DMS 273 (cell line): ENCODE measurements at regions not wholly inside any gene's neighbourhood (a gene's known extent, or its start where the extent isn't known, plus 50 kb on each side); places are given as distances from the start of the nearest gene placed in this dataset.

Experiments used
- DNase-seq: peaks from one replicate; lab custom pipeline; 2025; ENCODE audit not compliant: unreplicated experiment; lab: John Stamatoyannopoulos, UW

GRCh38 chr18:24818441-24818840 is 358.0 kb downstream of the HRH4 start:
- peak; percentile 92 for DNase-seq

- DNase-seq: no peak
Observed at GRCh38 chr18:24819141-24819890, 358.9 kb downstream of the HRH4 start.

GRCh38 chr18:24825397-24825796 is 365.0 kb downstream of the HRH4 start:
- DNase-seq: no peak

DNA sequence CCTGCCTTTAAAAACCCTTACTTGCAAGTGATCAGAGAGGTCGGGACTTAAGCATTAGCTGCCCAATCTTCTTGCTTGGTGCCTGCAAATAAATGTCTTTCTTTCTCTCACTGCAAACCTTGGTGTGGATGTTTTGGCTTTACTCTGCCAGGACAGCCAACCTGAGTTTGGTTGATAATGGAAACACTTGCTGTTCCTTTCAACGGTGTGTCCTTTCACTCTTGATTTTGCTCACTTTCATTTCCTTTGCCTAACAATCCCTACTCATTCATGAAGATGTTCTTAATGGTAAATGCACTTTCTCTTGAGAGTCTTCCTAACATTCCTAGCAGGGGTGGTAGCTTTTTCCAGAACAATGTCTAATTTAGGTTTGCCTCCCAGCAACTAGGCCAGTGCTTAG is 366.2 kb downstream of the HRH4 start:
- DNase-seq: no peak

GRCh38 chr18:24827501-24827900 is 367.1 kb downstream of the HRH4 start:
- DNase-seq: no peak

DNA sequence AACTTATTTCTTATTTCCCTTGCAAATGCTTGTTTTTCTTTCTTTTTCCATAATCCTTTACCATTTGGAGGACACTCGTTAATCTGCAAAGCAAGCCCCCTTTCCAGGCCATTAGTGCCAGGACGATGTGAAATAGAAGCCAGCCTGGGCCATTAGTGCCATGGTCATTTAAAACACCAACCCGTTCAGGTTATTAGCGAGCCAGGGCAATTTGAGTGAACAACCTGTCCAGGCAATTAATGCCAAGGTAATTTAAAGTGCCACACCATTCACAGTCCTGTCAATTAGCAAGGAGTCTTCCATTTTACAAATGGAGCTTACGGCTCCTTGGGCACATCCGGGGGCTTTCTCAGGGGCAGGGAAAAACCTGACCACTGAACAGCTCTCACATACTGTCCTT is 370.6 kb downstream of the HRH4 start:
- DNase-seq: no peak

GRCh38 chr18:24831871-24832665 is 371.6 kb downstream of the HRH4 start:
- DNase-seq: no peak

DNA sequence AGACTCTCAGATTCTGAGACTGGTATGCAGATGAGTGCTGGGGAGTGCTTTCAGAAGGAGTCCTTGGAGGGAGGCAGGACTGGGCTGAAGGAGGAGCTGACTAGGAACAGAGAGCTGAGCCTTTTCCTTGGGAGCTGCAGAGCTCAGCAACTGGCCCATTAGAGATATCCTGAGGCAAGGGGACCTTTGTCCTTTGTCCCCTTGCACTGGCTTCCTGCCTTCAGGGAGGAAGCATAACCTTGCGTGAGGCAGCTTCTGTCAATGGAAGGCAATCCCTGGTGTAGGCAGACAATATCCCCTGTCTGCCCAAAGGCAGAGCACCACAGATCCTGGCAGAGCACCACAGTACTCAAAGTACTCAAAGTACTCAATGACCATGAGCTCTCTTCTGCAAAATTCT is 375.3 kb downstream of the HRH4 start:
- DNase-seq: no peak

GRCh38 chr18:24837066-24837465 is 376.6 kb downstream of the HRH4 start:
- DNase-seq: peak; percentile 24

DNA sequence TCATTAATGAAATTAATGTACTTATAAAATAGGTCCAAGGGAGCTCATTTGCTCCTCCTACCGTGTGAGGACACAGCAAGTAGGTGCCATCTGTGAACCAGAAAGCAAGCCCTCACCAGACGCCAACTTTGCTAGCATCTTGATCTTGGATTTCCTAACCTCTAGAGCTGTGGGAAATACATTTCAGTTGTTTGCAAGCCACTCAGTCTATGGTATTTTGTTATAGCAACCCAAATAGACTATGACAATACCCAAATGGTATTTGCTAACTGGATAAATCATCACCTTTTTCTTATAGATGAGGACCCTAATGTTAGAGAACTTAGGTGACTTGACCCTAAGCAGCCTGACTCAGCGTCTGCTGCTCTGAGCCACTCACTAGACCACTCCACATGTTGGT is 379.6 kb downstream of the HRH4 start:
- DNase-seq: no peak

DNA sequence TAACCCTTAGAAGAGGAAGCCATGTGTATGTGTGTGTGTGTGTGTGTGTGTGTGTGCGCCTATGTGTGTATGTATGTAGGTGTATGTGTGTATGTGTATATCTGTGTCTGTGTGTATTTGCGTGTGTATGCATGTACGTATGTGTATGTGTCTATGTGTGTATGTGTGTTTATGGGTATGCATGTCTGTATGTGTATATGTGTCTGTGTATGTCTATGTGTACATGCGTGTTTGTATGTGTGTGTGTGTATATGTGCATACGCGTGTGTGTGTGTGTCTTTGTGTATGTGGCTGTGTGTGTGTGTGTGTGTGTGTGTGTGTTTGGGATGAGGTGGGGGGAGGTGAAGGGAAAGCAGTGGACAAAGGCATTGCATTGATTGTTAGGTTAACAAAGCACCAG is 380.2 kb downstream of the HRH4 start:
- no peak for DNase-seq

DNA sequence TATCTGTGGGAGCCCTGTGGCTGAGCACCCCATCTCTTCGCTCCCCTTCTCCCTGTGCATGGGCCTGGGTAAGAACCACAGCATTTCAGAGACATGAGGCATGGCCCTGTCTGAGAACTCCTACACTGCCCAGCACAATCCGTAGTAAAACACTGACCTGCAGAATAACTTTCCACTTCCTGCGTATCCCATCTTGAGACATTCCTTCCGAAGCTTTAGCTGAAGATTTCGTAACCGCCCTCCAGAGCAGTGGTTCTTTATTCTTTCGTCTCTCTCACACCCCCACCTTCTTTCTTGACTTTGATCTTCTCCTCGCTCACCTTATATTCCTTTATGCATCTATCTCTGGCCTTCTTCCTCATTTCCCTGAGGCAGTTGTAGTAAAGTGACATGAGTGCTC is 381.1 kb downstream of the HRH4 start:
- no peak for DNase-seq

- DNase-seq: no peak
Observed at GRCh38 chr18:24843123-24843522, 382.7 kb downstream of the HRH4 start.

- DNase-seq: no peak
Observed at GRCh38 chr18:24846138-24846537, 385.7 kb downstream of the HRH4 start.

DNA sequence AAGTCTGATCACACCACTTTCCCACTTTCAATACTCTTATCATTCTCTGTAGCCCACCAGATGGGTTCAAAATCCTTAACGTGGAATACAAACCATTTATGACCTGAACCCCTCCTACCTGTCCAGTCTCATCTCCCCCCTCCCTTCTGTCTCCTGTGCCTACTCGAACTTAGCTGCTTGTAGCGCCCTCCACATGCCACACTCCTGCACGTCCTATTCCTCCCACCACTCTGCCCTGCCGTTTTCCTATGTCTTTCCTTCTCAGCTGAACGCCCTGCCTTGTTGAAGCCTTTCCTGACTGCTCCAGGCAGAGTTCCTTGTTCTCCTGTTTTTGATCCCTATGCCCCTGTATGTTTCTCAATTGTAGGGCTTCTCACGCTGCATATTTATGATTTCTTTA is 390.1 kb downstream of the HRH4 start:
- no peak for DNase-seq

GRCh38 chr18:24853076-24853475 is 392.6 kb downstream of the HRH4 start:
- peak; percentile 5 for DNase-seq

DNA sequence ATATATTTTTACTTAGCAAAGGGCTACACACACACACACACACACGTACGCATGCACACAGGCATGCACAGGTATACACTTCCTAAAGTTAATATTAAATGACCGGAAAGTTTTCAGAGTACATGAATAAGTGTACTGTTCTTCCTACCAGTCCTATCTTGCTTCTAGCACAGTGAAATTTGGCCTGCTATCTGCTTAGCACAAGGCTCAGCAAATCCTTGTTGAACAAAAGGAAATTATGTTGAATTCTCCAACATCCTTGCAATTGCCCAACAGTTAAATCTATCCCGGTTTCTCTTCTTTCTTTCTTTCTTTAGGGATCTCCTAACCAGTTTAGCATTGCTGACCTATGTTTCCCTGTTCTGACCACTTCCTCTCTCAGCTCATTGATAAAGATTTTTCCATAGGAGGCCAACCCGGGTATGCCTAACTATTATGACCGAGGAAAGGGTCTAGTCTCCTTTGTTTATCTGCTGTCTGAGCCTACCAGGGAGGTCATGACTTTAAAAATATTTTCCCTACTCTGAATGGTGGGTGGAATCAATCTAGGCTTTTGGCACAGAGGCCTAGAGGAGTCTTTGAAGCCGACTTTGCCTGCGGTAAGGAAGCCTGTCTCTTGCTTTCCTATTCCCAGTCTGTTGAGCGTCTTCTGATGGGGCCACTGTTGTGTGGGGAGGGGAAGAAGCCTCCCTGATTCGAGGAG is 400.7 kb downstream of the HRH4 start:
- no peak for DNase-seq

DNA sequence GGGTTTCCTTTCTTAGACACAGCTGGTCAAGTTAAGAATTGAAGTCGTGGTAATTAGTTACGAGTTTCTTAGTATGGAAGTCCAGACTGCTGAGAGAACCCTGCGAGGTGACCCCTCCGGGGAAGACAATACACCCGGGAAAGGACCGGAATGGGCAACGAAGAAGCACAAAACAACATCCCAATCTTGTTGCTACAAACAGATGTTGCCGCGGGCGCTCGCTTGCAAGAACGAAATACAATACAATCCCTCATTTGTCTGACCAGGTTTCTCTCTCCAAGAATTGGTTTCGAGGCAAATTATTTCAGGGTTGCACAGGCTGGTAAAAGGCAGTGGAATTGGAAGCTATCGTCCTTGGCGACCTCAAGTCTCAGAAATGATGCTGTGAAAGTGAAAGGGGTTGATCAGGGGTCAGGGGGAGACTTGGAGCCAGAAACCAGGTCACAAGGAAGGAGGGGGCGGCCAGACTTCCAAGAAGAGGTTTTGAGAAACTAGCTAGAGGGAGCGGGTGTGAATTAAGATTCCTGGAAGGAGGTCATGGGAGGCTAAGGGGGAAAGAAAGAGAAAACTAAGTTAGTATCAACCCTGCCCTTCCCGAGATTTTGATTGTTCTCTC is 401.9 kb downstream of the HRH4 start:
- DNase-seq: no peak

DNA sequence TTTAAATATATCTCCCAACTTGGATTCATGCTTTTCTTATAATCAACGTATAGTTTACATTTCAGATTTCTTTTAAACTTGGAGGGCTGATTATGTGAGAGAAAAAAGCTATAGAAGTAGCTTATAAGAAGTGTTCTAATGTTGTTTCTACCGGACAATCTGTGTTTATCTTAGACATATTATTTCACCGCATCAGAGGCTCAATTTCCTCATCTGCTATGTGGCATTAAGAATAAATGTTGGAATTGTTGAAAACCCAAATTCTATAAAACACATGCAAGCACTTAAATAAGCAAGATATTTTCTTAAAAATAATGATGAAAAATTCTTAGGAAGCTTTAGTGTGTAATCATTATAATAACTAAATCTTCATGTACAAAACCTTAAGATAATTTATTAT is 407.9 kb downstream of the HRH4 start:
- DNase-seq: no peak

- DNase-seq: no peak
Observed at GRCh38 chr18:24868760-24869237, 408.4 kb downstream of the HRH4 start.

DNA sequence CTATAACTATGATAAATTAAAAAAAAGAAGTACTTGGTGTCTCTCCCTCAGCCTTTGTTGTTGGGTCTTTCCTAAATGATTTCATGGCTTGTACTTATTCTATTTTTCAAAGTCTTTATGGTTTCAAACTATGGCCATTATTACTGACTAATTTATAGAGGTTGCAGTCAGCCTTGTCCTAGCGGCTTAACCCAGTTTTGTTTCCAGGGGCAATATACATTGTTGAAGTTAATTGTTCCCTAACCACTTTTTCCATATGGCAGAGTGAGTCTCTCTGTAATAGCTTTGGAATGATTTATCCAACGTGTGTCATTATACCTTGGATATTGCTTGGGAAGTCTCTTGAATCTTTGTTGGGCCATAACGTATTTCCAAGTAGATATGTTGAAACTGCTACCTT is 408.8 kb downstream of the HRH4 start:
- no peak for DNase-seq
